ENCODE measurements at regions not wholly inside any gene's neighbourhood (a gene's known extent, or its start where the extent isn't known, plus 50 kb on each side); places are given as distances from the start of the nearest gene placed in this dataset.

- TF ChIP-seq, protein P1, sequence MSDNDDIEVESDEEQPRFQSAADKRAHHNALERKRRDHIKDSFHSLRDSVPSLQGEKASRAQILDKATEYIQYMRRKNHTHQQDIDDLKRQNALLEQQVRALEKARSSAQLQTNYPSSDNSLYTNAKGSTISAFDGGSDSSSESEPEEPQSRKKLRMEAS (IDR thresholded peaks at IDR 0.05), result no peak
- TF ChIP-seq CEBPB (IDR thresholded peaks at IDR 0.05), result no peak
- TF ChIP-seq, protein P2, sequence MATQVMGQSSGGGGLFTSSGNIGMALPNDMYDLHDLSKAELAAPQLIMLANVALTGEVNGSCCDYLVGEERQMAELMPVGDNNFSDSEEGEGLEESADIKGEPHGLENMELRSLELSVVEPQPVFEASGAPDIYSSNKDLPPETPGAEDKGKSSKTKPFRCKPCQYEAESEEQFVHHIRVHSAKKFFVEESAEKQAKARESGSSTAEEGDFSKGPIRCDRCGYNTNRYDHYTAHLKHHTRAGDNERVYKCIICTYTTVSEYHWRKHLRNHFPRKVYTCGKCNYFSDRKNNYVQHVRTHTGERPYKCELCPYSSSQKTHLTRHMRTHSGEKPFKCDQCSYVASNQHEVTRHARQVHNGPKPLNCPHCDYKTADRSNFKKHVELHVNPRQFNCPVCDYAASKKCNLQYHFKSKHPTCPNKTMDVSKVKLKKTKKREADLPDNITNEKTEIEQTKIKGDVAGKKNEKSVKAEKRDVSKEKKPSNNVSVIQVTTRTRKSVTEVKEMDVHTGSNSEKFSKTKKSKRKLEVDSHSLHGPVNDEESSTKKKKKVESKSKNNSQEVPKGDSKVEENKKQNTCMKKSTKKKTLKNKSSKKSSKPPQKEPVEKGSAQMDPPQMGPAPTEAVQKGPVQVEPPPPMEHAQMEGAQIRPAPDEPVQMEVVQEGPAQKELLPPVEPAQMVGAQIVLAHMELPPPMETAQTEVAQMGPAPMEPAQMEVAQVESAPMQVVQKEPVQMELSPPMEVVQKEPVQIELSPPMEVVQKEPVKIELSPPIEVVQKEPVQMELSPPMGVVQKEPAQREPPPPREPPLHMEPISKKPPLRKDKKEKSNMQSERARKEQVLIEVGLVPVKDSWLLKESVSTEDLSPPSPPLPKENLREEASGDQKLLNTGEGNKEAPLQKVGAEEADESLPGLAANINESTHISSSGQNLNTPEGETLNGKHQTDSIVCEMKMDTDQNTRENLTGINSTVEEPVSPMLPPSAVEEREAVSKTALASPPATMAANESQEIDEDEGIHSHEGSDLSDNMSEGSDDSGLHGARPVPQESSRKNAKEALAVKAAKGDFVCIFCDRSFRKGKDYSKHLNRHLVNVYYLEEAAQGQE (IDR thresholded peaks at IDR 0.05; ENCODE audit: low read depth), result no peak
- no peak for TF ChIP-seq YY1 (IDR thresholded peaks at IDR 0.05; ENCODE audit: low read depth)
- TF ChIP-seq ZBTB7A (IDR thresholded peaks at IDR 0.05; ENCODE audit: low read depth), result no peak
- TF ChIP-seq RAD21 (IDR thresholded peaks at IDR 0.05; ENCODE audit: low read depth), result no peak
- TF ChIP-seq EP300 (IDR thresholded peaks at IDR 0.05; ENCODE audit: borderline replicate concordance), result no peak
- TF ChIP-seq NFIC (IDR thresholded peaks at IDR 0.05), result no peak
Measured at GRCh38 chr9:115385383-115386122, 267.6 kb upstream of the TNC start.
